K562 (cell line): ENCODE measurements at regions not wholly inside any gene's neighbourhood (a gene's known extent, or its start where the extent isn't known, plus 50 kb on each side); places are given as distances from the start of the nearest gene placed in this dataset.

ENCODE experiments used
- FOXK2 ChIP-seq, 2 experiments: fragments of 450-650 bp; IDR thresholded peaks in 1 of 2; conservative IDR thresholded peaks in 1 of 2; 2 replicates each; pipeline ENCODE4 v1.6.1; 2016; ENCODE audit warnings: low read depth in 2 of 2, mild to moderate bottlenecking in 1 of 2
- HMG20A ChIP-seq: fragments of 450-650 bp; formaldehyde crosslinking; conservative IDR thresholded peaks from 2 replicates; pipeline ENCODE4 v1.4.0; 2020; ENCODE audit warnings: mild to moderate bottlenecking, mixed read lengths
- TF ChIP-seq, protein P1 (sequence below): IDR thresholded peaks from 2 replicates; pipeline ENCODE4 v1.6.1; 2011; ENCODE audit warnings: borderline replicate concordance, low read depth, mild to moderate bottlenecking, moderate library complexity, low read length; ENCODE audit not compliant: insufficient read depth, poor library complexity, severe bottlenecking
- TF ChIP-seq, protein P2 (sequence below): fragments of 450-650 bp; formaldehyde crosslinking; IDR thresholded peaks from 2 replicates; pipeline ENCODE4 v1.4.0; 2020; ENCODE audit warnings: mild to moderate bottlenecking, moderate library complexity
- TF ChIP-seq, protein P3 (sequence below), 3 experiments: IDR thresholded peaks in 2 of 3; conservative IDR thresholded peaks in 1 of 3; 2 replicates each; pipeline ENCODE4 v1.5.1; 2011 to 2012; ENCODE audit warnings: low read length in 3 of 3, mild to moderate bottlenecking in 3 of 3, control low read depth in 2 of 3, improper control_type of control experiment in 1 of 3, inconsistent platforms in 1 of 3, low read depth in 1 of 3, mixed read lengths in 1 of 3, moderate library complexity in 1 of 3; ENCODE audit not compliant: insufficient read depth in 2 of 3

DNA sequence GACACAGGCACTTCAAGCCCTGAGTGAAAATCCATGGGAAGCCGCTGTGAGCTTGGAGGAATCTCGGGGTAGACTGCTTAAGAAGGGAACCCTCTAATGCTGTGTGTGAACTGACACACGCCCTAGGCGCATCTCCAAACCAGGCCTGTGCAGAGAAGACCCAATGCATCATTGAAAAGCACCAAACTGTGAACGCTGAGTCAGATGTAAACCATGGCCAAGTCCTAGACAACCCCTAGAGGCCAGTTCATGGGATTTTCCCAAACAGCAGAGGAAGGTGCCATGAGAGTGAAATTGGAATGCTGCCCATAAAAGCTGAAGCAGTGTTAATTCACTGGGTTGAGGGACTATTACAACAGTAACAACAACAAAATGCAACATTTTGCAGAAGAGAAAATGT, 296.5 kb downstream of the SMOC2 start:
- no peak for TF ChIP-seq FOXK2 (conservative IDR thresholded peaks at IDR 0.05 in 1 of 2, IDR thresholded peaks at IDR 0.05 in 1 of 2; ENCODE audit: low read depth in 2 of 2)
- TF ChIP-seq, protein P1, sequence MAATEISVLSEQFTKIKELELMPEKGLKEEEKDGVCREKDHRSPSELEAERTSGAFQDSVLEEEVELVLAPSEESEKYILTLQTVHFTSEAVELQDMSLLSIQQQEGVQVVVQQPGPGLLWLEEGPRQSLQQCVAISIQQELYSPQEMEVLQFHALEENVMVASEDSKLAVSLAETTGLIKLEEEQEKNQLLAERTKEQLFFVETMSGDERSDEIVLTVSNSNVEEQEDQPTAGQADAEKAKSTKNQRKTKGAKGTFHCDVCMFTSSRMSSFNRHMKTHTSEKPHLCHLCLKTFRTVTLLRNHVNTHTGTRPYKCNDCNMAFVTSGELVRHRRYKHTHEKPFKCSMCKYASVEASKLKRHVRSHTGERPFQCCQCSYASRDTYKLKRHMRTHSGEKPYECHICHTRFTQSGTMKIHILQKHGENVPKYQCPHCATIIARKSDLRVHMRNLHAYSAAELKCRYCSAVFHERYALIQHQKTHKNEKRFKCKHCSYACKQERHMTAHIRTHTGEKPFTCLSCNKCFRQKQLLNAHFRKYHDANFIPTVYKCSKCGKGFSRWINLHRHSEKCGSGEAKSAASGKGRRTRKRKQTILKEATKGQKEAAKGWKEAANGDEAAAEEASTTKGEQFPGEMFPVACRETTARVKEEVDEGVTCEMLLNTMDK, result no peak
- TF ChIP-seq, protein P2, sequence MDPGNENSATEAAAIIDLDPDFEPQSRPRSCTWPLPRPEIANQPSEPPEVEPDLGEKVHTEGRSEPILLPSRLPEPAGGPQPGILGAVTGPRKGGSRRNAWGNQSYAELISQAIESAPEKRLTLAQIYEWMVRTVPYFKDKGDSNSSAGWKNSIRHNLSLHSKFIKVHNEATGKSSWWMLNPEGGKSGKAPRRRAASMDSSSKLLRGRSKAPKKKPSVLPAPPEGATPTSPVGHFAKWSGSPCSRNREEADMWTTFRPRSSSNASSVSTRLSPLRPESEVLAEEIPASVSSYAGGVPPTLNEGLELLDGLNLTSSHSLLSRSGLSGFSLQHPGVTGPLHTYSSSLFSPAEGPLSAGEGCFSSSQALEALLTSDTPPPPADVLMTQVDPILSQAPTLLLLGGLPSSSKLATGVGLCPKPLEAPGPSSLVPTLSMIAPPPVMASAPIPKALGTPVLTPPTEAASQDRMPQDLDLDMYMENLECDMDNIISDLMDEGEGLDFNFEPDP (CRISPR knock-in tag), result no peak
- TF ChIP-seq, protein P3, sequence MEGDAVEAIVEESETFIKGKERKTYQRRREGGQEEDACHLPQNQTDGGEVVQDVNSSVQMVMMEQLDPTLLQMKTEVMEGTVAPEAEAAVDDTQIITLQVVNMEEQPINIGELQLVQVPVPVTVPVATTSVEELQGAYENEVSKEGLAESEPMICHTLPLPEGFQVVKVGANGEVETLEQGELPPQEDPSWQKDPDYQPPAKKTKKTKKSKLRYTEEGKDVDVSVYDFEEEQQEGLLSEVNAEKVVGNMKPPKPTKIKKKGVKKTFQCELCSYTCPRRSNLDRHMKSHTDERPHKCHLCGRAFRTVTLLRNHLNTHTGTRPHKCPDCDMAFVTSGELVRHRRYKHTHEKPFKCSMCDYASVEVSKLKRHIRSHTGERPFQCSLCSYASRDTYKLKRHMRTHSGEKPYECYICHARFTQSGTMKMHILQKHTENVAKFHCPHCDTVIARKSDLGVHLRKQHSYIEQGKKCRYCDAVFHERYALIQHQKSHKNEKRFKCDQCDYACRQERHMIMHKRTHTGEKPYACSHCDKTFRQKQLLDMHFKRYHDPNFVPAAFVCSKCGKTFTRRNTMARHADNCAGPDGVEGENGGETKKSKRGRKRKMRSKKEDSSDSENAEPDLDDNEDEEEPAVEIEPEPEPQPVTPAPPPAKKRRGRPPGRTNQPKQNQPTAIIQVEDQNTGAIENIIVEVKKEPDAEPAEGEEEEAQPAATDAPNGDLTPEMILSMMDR (IDR thresholded peaks at IDR 0.05 in 2 of 3, conservative IDR thresholded peaks at IDR 0.05 in 1 of 3; ENCODE audit: insufficient read depth in 2 of 3, low read depth in 1 of 3, low read length in 3 of 3), result no peak
- TF ChIP-seq HMG20A (CRISPR knock-in tag), result no peak
